Cardiac muscle cell (in vitro differentiated cells and primary cell): ENCODE measurements at regions not wholly inside any gene's neighbourhood (a gene's known extent, or its start where the extent isn't known, plus 50 kb on each side); places are given as distances from the start of the nearest gene placed in this dataset.
"Not testable (repeated sequence)": the region's sequence is repeated elsewhere in the genome, so short reads cannot be mapped to it uniquely, and the experiment has no call there.

Experiments used
- DNase-seq, 2 donors: peaks; one replicate each; pipeline versions ENCODE4 v3.0.0 to v3.0.0-alpha.2; 2010 to 2017; ENCODE audit warnings: low read depth in 1 of 2, low spot score in 1 of 2
- H3K27ac ChIP-seq: fragments of 200-600 bp; sonication (generic); 2 replicates; pipeline ENCODE4 v1.5.1; 2016
- H3K27me3 ChIP-seq: fragments of 200-600 bp; sonication (generic); 2 replicates; pipeline ENCODE4 v1.6.0; 2016; ENCODE audit warnings: control low read depth
- H3K36me3 ChIP-seq: fragments of 200-600 bp; sonication (generic); 2 replicates; pipeline ENCODE4 v1.5.1; 2016; ENCODE audit warnings: control low read depth
- H3K4me1 ChIP-seq: fragments of 200-600 bp; sonication (generic); 2 replicates; pipeline ENCODE4 v1.8.1; 2017; ENCODE audit warnings: low read depth, mild to moderate bottlenecking, mixed run types
- H3K4me3 ChIP-seq: fragments of 200-600 bp; sonication (generic); 2 replicates; pipeline ENCODE4 v1.5.1; 2016; ENCODE audit warnings: mild to moderate bottlenecking
- H3K9me3 ChIP-seq: fragments of 200-600 bp; sonication (generic); 2 replicates; pipeline ENCODE4 v1.5.1; 2017; ENCODE audit warnings: low read depth, mild to moderate bottlenecking, control low read depth
- TF ChIP-seq, protein P1 (sequence below): IDR thresholded peaks from 2 replicates; pipeline ENCODE4 v1.5.1; 2012; ENCODE audit warnings: low read depth, mild to moderate bottlenecking, low read length

DNA sequence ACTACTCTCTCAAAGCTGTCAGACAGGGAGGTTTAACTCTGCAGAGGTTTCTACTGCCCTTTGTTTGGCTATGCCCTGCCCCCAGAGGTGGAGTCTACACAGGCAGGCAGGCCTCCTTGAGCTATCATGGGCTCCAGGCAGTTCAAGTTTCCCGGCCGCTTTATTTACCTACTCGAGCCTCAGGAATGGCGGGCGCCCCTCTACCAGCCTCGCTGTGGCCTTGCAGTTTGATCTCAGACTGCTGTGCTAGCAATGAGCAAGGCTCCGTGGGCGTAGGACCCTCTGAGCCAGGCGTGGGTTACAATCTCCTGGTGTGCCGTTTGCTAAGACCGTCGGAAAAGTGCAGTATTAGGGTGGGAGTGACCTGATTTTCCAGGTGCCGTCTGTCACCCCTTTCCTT is 124.3 kb downstream of the PTCHD1 start:
- H3K9me3 ChIP-seq, H3K36me3 ChIP-seq, DNase-seq, H3K4me1 ChIP-seq, H3K27ac ChIP-seq, H3K4me3 ChIP-seq, H3K27me3 ChIP-seq: not testable (repeated sequence)

DNA sequence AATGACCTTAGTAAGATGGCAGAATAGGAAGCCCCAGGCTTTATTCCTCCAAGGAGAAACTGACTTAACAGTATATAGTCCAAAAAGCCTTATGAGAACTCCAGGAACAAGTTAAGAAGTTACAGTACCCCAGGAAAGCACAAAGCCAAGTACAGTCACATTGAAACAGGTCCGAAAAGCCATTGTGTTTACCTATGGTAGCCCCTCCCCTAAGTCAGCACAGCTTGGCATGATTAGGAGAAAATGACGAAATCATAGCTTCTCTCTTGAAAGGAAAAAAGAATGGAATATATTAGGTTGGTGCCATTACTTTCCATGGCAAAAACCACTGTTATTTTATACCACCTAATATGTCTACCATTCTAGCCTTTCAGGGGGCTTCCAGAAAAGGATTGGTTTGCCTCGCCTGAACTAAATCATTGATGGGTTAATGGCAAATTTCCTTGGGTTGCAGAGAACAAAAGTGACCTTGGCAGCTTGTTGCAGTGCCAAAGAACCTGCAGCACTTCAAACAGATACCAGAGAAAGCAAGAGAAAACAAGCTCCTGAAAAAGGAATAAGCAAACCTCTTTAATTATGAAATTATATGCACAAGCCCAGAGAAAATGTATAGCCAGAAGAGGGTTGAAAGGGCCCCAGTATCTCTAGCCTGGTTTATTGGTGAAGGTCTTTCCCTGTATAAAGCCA is 130.6 kb downstream of the PTCHD1 start:
- no peaks in the 10 kb centered on the region for H3K4me1 ChIP-seq
- H3K9me3 ChIP-seq, result no peaks in the 10 kb centered on the region
- DNase-seq, result no peak
- H3K27me3 ChIP-seq, result no peaks in the 10 kb centered on the region
- H3K36me3 ChIP-seq, result no peaks in the 10 kb centered on the region
- no peak overlapping the region for H3K4me3 ChIP-seq
- TF ChIP-seq, protein P1, sequence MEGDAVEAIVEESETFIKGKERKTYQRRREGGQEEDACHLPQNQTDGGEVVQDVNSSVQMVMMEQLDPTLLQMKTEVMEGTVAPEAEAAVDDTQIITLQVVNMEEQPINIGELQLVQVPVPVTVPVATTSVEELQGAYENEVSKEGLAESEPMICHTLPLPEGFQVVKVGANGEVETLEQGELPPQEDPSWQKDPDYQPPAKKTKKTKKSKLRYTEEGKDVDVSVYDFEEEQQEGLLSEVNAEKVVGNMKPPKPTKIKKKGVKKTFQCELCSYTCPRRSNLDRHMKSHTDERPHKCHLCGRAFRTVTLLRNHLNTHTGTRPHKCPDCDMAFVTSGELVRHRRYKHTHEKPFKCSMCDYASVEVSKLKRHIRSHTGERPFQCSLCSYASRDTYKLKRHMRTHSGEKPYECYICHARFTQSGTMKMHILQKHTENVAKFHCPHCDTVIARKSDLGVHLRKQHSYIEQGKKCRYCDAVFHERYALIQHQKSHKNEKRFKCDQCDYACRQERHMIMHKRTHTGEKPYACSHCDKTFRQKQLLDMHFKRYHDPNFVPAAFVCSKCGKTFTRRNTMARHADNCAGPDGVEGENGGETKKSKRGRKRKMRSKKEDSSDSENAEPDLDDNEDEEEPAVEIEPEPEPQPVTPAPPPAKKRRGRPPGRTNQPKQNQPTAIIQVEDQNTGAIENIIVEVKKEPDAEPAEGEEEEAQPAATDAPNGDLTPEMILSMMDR, result no peak
- H3K27ac ChIP-seq, result no peak overlapping the region

DNA sequence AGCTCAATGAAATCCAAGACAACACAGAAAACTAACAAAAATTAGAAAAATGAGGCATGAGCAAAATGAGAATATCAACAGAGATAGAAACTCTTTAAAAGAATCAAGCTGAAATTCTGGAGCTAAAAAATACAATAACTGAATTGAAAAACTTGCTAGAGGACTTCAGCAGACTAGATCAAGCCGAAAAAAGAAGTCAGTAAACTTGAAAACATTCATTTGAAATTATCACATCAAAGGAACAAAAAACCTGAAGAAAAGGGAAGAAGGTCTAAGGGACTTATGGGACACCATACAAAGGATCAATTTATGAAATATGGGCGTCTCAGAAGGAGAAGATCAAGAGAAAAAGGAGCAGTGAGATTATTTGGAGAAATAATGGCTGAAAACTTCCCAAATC is 131.3 kb downstream of the PTCHD1 start:
- Histone ChIP-seq H3K9me3 (no peaks in the 10 kb centered on the region), H3K36me3 (no peaks in the 10 kb centered on the region), H3K4me1 (no peaks in the 10 kb centered on the region), H3K27ac (no peak overlapping the region), H3K27me3 (no peaks in the 10 kb centered on the region), H3K4me3 (no peak overlapping the region)
- DNase-seq, result no peak
- TF ChIP-seq, protein P1, result no peak

DNA sequence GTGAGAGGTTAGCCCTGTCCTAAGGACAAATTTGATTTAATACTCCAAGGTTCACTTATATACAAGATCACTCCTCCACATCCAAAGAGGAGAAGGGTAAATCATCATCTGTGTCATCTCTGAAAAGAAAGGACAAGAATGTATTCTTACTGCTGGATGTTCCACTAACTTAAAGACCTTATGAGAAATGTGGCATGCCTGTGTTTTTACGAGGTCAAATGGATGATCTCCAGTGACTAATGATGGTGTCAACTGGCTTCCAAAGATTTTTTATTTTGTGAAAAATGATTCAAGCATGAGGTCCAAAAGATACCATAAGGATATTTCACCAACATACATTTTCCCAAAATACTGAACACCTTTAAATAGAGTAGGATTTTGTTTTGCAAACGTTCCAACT is 143.4 kb downstream of the PTCHD1 start:
- DNase-seq, result no peak
- no peaks in the 10 kb centered on the region for H3K36me3 ChIP-seq

DNA sequence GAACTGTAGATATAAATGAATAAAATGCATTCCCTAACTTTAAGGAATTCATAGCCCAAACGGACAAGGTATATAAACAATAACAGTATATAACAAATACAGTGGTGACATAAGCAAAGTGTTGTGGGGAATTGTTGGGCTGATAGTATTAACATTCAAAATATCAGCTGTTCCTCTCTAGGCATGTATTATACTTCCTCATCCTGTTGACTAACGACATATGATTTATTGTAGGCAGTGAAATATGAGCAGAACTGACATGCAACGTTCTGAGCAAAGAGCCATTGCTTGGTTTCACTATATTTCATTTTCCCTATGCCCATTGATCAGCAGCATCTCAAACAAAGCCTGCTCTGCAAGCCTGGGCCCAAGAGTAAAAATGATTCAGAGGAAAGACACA is 143.9 kb downstream of the PTCHD1 start:
- H3K9me3 ChIP-seq, result no peaks in the 10 kb centered on the region
- TF ChIP-seq, protein P1, result no peak
- H3K27me3 ChIP-seq, result no peaks in the 10 kb centered on the region
- no peaks in the 10 kb centered on the region for H3K36me3 ChIP-seq
- no peak overlapping the region for H3K27ac ChIP-seq
- no peak overlapping the region for H3K4me3 ChIP-seq
- DNase-seq, result no peak
- H3K4me1 ChIP-seq, result no peaks in the 10 kb centered on the region

More for the DNA sequence above, 143.4 kb downstream of the PTCHD1 start:
- Histone ChIP-seq H3K4me1 (no peaks in the 10 kb centered on the region), H3K9me3 (no peaks in the 10 kb centered on the region), H3K27ac (no peak overlapping the region), H3K27me3 (no peaks in the 10 kb centered on the region), H3K4me3 (no peak overlapping the region)
- TF ChIP-seq, protein P1, result no peak

DNA sequence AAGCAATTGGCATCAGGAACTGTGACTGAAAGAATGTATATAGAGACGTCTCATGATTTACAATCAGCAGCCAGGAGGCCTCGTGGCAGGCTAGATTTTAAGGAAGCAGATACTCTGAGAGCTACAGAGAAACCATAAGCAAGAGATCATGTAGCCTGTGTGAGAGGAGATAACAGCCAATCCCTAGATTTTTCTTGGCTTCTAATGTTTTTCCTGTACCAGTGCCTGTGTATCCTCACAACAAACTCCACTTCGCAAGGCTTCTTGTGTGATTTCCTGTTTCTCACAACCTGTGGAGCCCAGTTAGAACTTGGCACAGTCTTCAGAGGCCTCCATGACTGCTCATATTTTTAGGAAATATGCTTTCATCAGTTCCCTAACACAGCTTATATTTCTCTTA is 147.9 kb downstream of the PTCHD1 start:
- TF ChIP-seq, protein P1, result no peak
- H3K4me1 ChIP-seq, result no peaks in the 10 kb centered on the region
- no peaks in the 10 kb centered on the region for H3K9me3 ChIP-seq
- H3K4me3 ChIP-seq, result no peak overlapping the region
- H3K36me3 ChIP-seq, result no peaks in the 10 kb centered on the region
- DNase-seq, result peak in 1 of 2 donors; percentile 14
- no peak overlapping the region for H3K27ac ChIP-seq
- no peaks in the 10 kb centered on the region for H3K27me3 ChIP-seq
